ENCODE measurements at regions not wholly inside any gene's neighbourhood (a gene's known extent, or its start where the extent isn't known, plus 50 kb on each side); places are given as distances from the start of the nearest gene placed in this dataset.

DNA sequence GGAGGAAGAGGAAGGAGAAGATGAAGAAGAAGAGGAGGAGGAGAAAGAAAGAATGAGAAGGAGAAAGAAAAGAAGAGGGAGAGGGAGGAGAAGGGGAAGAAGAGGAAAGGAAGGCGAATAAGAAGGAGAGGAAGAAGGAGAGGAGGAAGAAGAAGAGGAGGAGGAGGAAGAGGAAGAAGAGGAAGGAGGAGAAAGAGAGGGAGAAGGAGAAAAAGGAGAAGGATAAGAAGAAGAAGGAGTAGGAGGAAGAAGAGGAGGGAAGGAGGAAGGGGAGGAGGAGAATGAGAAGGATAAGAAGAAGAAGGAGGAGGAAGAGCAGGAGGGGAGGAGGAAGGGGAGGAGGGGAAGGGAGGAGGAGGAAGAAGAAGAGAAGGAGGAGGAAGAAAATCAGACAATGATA lies 149.2 kb upstream of the LYZL2 start:
- no peaks in the 10 kb centered on the region for H3K27me3 ChIP-seq (ENCODE audit: insufficient read depth, low read length, poor library complexity, severe bottlenecking)
- H3K9me3 ChIP-seq (ENCODE audit: insufficient read depth, low read depth, low read length), result no peaks in the 10 kb centered on the region
- H4K20me1 ChIP-seq (ENCODE audit: insufficient read depth, low read length, poor library complexity, severe bottlenecking), result no peaks in the 10 kb centered on the region
- no peaks in the 10 kb centered on the region for H3K9me2 ChIP-seq (replicated peaks; ENCODE audit: low read depth, low read length)
- no peaks in the 10 kb centered on the region for H3F3A ChIP-seq (ENCODE audit: low read depth)
- peaks cover 13% of the 10 kb centered on the region for H3K4me1 ChIP-seq (ENCODE audit: insufficient read depth, low read length, poor library complexity, severe bottlenecking)
- no peaks in the 10 kb centered on the region for H3K79me2 ChIP-seq (ENCODE audit: insufficient read depth, low read length)
- TF ChIP-seq EZH2phosphoT487 (IDR thresholded peaks at IDR 0.05; ENCODE audit: borderline replicate concordance), result no peak
- TF ChIP-seq, protein P1, sequence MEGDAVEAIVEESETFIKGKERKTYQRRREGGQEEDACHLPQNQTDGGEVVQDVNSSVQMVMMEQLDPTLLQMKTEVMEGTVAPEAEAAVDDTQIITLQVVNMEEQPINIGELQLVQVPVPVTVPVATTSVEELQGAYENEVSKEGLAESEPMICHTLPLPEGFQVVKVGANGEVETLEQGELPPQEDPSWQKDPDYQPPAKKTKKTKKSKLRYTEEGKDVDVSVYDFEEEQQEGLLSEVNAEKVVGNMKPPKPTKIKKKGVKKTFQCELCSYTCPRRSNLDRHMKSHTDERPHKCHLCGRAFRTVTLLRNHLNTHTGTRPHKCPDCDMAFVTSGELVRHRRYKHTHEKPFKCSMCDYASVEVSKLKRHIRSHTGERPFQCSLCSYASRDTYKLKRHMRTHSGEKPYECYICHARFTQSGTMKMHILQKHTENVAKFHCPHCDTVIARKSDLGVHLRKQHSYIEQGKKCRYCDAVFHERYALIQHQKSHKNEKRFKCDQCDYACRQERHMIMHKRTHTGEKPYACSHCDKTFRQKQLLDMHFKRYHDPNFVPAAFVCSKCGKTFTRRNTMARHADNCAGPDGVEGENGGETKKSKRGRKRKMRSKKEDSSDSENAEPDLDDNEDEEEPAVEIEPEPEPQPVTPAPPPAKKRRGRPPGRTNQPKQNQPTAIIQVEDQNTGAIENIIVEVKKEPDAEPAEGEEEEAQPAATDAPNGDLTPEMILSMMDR (conservative IDR thresholded peaks at IDR 0.05; ENCODE audit: low read length), result no peak
- no peak overlapping the region for H3K4me2 ChIP-seq (ENCODE audit: low read depth, low read length, poor library complexity, severe bottlenecking)
- no peak overlapping the region for H3K4me3 ChIP-seq (ENCODE audit: low read length, poor library complexity, severe bottlenecking)
- no peak overlapping the region for H2AFZ ChIP-seq (ENCODE audit: low read length)
- H3K36me3 ChIP-seq (ENCODE audit: insufficient read depth, low read length), result no peaks in the 10 kb centered on the region
- H3K9ac ChIP-seq (ENCODE audit: low read depth, low read length, poor library complexity, severe bottlenecking), result no peak overlapping the region

GRCh38 chr10:30775779-30776591 lies 146.4 kb upstream of the LYZL2 start:
- H3K4me3 ChIP-seq (ENCODE audit: low read length, poor library complexity, severe bottlenecking), result no peak overlapping the region
- H2AFZ ChIP-seq (ENCODE audit: low read length), result no peak overlapping the region
- no peaks in the 10 kb centered on the region for H3K79me2 ChIP-seq (ENCODE audit: insufficient read depth, low read length)
- H3K4me1 ChIP-seq (ENCODE audit: insufficient read depth, low read length, poor library complexity, severe bottlenecking), result no peaks in the 10 kb centered on the region
- no peaks in the 10 kb centered on the region for H4K20me1 ChIP-seq (ENCODE audit: insufficient read depth, low read length, poor library complexity, severe bottlenecking)
- H3K9me3 ChIP-seq (ENCODE audit: insufficient read depth, low read depth, low read length), result peaks cover 6% of the 10 kb centered on the region; the same call in 1 of the 2 replicates
- TF ChIP-seq, protein P1 (conservative IDR thresholded peaks at IDR 0.05; ENCODE audit: low read length), result no peak
- TF ChIP-seq EZH2phosphoT487 (IDR thresholded peaks at IDR 0.05; ENCODE audit: borderline replicate concordance), result no peak
- no peaks in the 10 kb centered on the region for H3K9me2 ChIP-seq (replicated peaks; ENCODE audit: low read depth, low read length)
- H3K4me2 ChIP-seq (ENCODE audit: low read depth, low read length, poor library complexity, severe bottlenecking), result no peak overlapping the region
- no peaks in the 10 kb centered on the region for H3F3A ChIP-seq (ENCODE audit: low read depth)
- no peaks in the 10 kb centered on the region for H3K27me3 ChIP-seq (ENCODE audit: insufficient read depth, low read length, poor library complexity, severe bottlenecking)
- H3K36me3 ChIP-seq (ENCODE audit: insufficient read depth, low read length), result no peaks in the 10 kb centered on the region
- H3K9ac ChIP-seq (ENCODE audit: low read depth, low read length, poor library complexity, severe bottlenecking), result no peak overlapping the region

DNA sequence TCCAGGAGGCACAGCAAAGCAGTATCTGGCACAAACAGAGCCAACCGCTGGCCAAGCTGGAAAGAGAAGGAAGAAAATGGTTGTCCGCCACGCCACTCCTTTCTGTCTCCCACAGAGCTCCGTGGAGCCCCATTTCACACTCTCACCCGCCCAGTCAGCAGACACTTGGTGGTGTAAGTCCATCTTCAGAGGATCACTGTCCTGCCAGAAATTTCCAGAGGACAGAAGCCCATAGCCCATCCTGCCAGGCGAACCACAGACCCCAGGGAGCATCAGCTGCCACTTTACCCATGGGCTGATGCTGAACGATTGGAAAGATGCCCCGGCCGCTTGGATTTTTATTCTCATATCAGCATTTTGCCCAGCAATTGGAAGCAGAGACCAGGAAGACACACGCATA lies 144.7 kb upstream of the LYZL2 start:
- no peaks in the 10 kb centered on the region for H3K4me1 ChIP-seq (ENCODE audit: insufficient read depth, low read length, poor library complexity, severe bottlenecking)
- no peaks in the 10 kb centered on the region for H3K27me3 ChIP-seq (ENCODE audit: insufficient read depth, low read length, poor library complexity, severe bottlenecking)
- no peaks in the 10 kb centered on the region for H4K20me1 ChIP-seq (ENCODE audit: insufficient read depth, low read length, poor library complexity, severe bottlenecking)
- no peaks in the 10 kb centered on the region for H3K9me2 ChIP-seq (replicated peaks; ENCODE audit: low read depth, low read length)
- no peak overlapping the region for H2AFZ ChIP-seq (ENCODE audit: low read length)
- TF ChIP-seq, protein P1 (conservative IDR thresholded peaks at IDR 0.05; ENCODE audit: low read length), result no peak
- TF ChIP-seq EZH2phosphoT487 (IDR thresholded peaks at IDR 0.05; ENCODE audit: borderline replicate concordance), result no peak
- no peak overlapping the region for H3K4me3 ChIP-seq (ENCODE audit: low read length, poor library complexity, severe bottlenecking)
- no peaks in the 10 kb centered on the region for H3K79me2 ChIP-seq (ENCODE audit: insufficient read depth, low read length)
- H3F3A ChIP-seq (ENCODE audit: low read depth), result no peaks in the 10 kb centered on the region
- no peak overlapping the region for H3K4me2 ChIP-seq (ENCODE audit: low read depth, low read length, poor library complexity, severe bottlenecking)
- H3K9me3 ChIP-seq (ENCODE audit: insufficient read depth, low read depth, low read length), result peaks cover 19% of the 10 kb centered on the region; the same call in 1 of the 2 replicates
- H3K9ac ChIP-seq (ENCODE audit: low read depth, low read length, poor library complexity, severe bottlenecking), result no peak overlapping the region
- H3K36me3 ChIP-seq (ENCODE audit: insufficient read depth, low read length), result no peaks in the 10 kb centered on the region
